AG09309 (cell line): ENCODE measurements at regions not wholly inside any gene's neighbourhood (a gene's known extent, or its start where the extent isn't known, plus 50 kb on each side); places are given as distances from the start of the nearest gene placed in this dataset.

Experiments used
- DNase-seq: peaks from one replicate; pipeline ENCODE4 v3.0.0-alpha.2; 2010; ENCODE audit warnings: low read depth
- H3K4me3 ChIP-seq: 2 replicates; pipeline ENCODE4 v1.5.1; 2011; ENCODE audit warnings: mild to moderate bottlenecking, low read depth, low read length, moderate library complexity; ENCODE audit not compliant: control insufficient read depth
- TF ChIP-seq, protein P1 (sequence below): IDR thresholded peaks from 2 replicates; pipeline ENCODE4 v1.5.1; 2011; ENCODE audit warnings: mild to moderate bottlenecking, low read depth, low read length, inconsistent platforms; ENCODE audit not compliant: insufficient read depth, control insufficient read depth; ENCODE audit errors: missing control alignments

DNA sequence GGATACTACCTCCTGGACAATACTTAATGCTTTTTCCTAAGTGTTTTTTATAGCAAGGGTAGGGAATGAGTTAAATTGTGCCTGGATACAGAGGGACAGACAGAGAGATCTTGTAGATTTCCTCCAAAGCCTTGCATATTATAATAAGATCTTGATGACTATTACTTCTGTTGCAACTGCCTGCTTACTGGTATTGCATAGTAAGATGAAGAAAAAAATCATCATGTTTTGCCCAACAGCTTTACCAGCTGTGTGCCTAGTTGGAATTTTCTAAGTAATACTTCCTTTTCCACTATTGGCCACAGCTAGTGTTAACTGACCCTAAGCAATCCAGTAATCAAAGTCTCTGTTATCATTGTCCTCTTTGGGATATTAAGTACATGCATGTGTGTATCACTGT lies 139.0 kb downstream of the DCK start:
- H3K4me3 ChIP-seq = no peak overlapping the region
- peak; percentile 44 for DNase-seq
- TF ChIP-seq, protein P1, sequence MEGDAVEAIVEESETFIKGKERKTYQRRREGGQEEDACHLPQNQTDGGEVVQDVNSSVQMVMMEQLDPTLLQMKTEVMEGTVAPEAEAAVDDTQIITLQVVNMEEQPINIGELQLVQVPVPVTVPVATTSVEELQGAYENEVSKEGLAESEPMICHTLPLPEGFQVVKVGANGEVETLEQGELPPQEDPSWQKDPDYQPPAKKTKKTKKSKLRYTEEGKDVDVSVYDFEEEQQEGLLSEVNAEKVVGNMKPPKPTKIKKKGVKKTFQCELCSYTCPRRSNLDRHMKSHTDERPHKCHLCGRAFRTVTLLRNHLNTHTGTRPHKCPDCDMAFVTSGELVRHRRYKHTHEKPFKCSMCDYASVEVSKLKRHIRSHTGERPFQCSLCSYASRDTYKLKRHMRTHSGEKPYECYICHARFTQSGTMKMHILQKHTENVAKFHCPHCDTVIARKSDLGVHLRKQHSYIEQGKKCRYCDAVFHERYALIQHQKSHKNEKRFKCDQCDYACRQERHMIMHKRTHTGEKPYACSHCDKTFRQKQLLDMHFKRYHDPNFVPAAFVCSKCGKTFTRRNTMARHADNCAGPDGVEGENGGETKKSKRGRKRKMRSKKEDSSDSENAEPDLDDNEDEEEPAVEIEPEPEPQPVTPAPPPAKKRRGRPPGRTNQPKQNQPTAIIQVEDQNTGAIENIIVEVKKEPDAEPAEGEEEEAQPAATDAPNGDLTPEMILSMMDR = no peak

GRCh38 chr4:71133491-71133890 lies 140.0 kb downstream of the DCK start:
- TF ChIP-seq, protein P1 = no peak
- no peak overlapping the region for H3K4me3 ChIP-seq
- no peak for DNase-seq

- TF ChIP-seq, protein P1 = no peak
- H3K4me3 ChIP-seq = no peak overlapping the region
- DNase-seq = no peak
Measured at GRCh38 chr4:71136071-71136470, 142.6 kb downstream of the DCK start.

GRCh38 chr4:71138007-71138615 lies 144.7 kb downstream of the DCK start:
- no peak for DNase-seq

DNA sequence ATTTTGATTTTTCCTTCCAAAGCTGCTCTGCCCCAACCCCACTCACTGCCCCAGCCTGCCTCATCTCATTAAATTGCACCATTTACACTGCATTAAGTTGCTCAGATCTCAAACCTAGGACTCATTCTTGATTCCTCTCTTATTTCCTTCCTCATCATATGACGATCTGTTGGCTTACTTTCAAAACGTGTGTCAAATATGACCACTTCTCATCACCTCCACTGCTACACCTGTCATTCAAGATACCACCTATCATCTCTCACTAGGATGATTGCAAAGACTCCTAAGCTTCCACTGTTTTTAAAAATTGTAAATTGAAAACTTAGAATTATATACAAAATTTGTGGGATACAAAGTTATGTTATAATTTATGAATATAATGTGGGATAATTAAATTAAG lies 147.1 kb downstream of the DCK start:
- TF ChIP-seq, protein P1 = no peak
- no peak overlapping the region for H3K4me3 ChIP-seq
- no peak for DNase-seq

More at GRCh38 chr4:71138007-71138615, 144.7 kb downstream of the DCK start:
- TF ChIP-seq, protein P1 = no peak
- no peak overlapping the region for H3K4me3 ChIP-seq

DNA sequence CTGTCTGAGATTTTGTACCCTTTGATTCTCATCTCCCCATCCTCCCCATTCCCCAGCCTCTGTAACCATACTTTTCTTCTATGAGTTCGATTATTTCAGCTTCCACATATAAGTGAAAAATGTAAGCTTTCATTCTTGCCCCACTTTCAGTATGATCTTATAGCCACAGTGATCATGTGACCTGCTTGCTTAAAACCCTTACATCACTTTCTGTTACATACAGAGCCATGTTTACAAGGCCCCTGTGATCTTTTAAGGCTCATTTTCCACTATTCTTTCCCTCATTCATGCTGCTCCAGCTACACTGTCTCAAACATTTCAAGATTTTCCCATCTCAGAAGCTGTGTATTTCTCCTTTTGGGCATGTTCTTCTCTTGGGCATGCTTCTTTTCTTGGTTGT lies 147.7 kb downstream of the DCK start:
- H3K4me3 ChIP-seq = no peak overlapping the region
- TF ChIP-seq, protein P1 = no peak
- no peak for DNase-seq
